Epithelial cell of esophagus (primary cell): ENCODE measurements at regions not wholly inside any gene's neighbourhood (a gene's known extent, or its start where the extent isn't known, plus 50 kb on each side); places are given as distances from the start of the nearest gene placed in this dataset.

Source experiments
- DNase-seq: peaks from one replicate; pipeline ENCODE4 v3.0.0; 2010; ENCODE audit warnings: low read depth
- H3K4me3 ChIP-seq: 2 replicates; pipeline ENCODE4 v1.5.1; 2011; ENCODE audit warnings: mild to moderate bottlenecking, low read length, control low read depth
- CTCF ChIP-seq: IDR thresholded peaks from 2 replicates; pipeline ENCODE4 v1.5.1; 2011; ENCODE audit warnings: low read depth, mild to moderate bottlenecking, low read length, control low read depth, inconsistent platforms; ENCODE audit not compliant: insufficient read depth; ENCODE audit errors: missing control alignments

GRCh38 chr18:71807586-71807985 is 736.6 kb downstream of the CBLN2 start:
- DNase-seq = no peak

GRCh38 chr18:71798986-71799673 is 745.0 kb downstream of the CBLN2 start:
- no peak for TF ChIP-seq CTCF
- peak; percentile 14 for DNase-seq
- H3K4me3 ChIP-seq = no peak overlapping the region

More at GRCh38 chr18:71807586-71807985, 736.6 kb downstream of the CBLN2 start:
- H3K4me3 ChIP-seq = no peak overlapping the region
- no peak for TF ChIP-seq CTCF

- TF ChIP-seq CTCF = no peak
- DNase-seq = no peak
- H3K4me3 ChIP-seq = no peak overlapping the region
These were observed 746.6 kb downstream of the CBLN2 start for GRCh38 chr18:71797554-71797953.

- no peak overlapping the region for H3K4me3 ChIP-seq
- peak; percentile 28 for TF ChIP-seq CTCF
- peak; percentile 20 for DNase-seq
These were observed 759.4 kb downstream of the CBLN2 start for GRCh38 chr18:71784777-71785176.

GRCh38 chr18:71760541-71760940 is 783.6 kb downstream of the CBLN2 start:
- TF ChIP-seq CTCF = no peak
- no peak overlapping the region for H3K4me3 ChIP-seq
- DNase-seq = no peak

GRCh38 chr18:71754246-71754645 is 789.9 kb downstream of the CBLN2 start:
- no peak overlapping the region for H3K4me3 ChIP-seq
- TF ChIP-seq CTCF = no peak
- no peak for DNase-seq

GRCh38 chr18:71743634-71744033 is 800.5 kb downstream of the CBLN2 start:
- DNase-seq = no peak
- H3K4me3 ChIP-seq = no peak overlapping the region
- no peak for TF ChIP-seq CTCF
